Adrenal gland (tissue), 9 donors: ENCODE measurements at regions not wholly inside any gene's neighbourhood (a gene's known extent, or its start where the extent isn't known, plus 50 kb on each side); places are given as distances from the start of the nearest gene placed in this dataset.

Experiments used
- DNase-seq, 7 donors: peaks; one replicate each; pipeline ENCODE4 v3.0.0-alpha.2; 2019 to 2020
- H3K27ac ChIP-seq, 5 donors: fragments of 200-600 bp; sonication (generic) in 4 of 5; 1 replicate in 3 of 5; 2 replicates in 2 of 5; pipeline versions ENCODE4 v1.5.1 to v1.8.0; 2016 to 2020; ENCODE audit warnings: mild to moderate bottlenecking in 1 of 5
- H3K27me3 ChIP-seq: fragments of 200-600 bp; 2 replicates; pipeline ENCODE4 v1.8.0; 2021
- H3K36me3 ChIP-seq, 2 donors: fragments of 200-600 bp; replicated peaks in 1 of 2; 1 replicate in 1 of 2; 2 replicates in 1 of 2; pipeline versions ENCODE4 v1.5.1 to v1.8.0; 2018 to 2022
- H3K4me1 ChIP-seq, 2 donors: fragments of 200-600 bp; replicated peaks in 1 of 2; 1 replicate in 1 of 2; 2 replicates in 1 of 2; pipeline versions ENCODE4 v1.5.1 to v1.8.0; 2018 to 2021
- H3K4me3 ChIP-seq, 4 donors: fragments of 200-600 bp; sonication (generic) in 3 of 4; one replicate each; pipeline ENCODE4 v1.5.1; 2016 to 2018
- H3K9me3 ChIP-seq, 3 donors: fragments of 200-600 bp; sonication (generic) in 1 of 3; replicated peaks in 1 of 3; 1 replicate in 2 of 3; 2 replicates in 1 of 3; pipeline versions ENCODE4 v1.5.1 to v1.8.0; 2016 to 2021
- POLR2A ChIP-seq, 2 donors: fragments of 450-650 bp; IDR thresholded peaks; one replicate each; pipeline ENCODE4 v1.6.1; 2017; ENCODE audit warnings: antibody characterized with exemption in 2 of 2, mild to moderate bottlenecking in 2 of 2, moderate library complexity in 1 of 2
- WGBS, 4 donors: extraction: QIAGEN DNeasy Blood & Tissue Kit in 2 of 4; methylation state at CpG; one replicate each; pipeline versions ENCODE4 v1.1.5 to v1.1.7; 2013 to 2017; 5-methylcytosine and 5-hydroxymethylcytosine counted together
- intact Hi-C, 2 donors: fragments of 100-400 bp; cut with DNase I; formaldehyde crosslinking; loops; one replicate each; pipeline versions ENCODE4 v1.14.1 to v1.15.0; 2022 to 2023
- TF ChIP-seq, protein P1 (sequence below), 6 experiments: fragments of 450-650 bp in 4 of 6; fragments of 200-600 bp in 2 of 6; sonication (generic) in 1 of 6; IDR thresholded peaks; 1 replicate in 5 of 6; 2 replicates in 1 of 6; pipeline versions ENCODE4 v1.5.1 to v1.8.0; 2016 to 2021; ENCODE audit warnings: antibody characterized with exemption in 6 of 6, mild to moderate bottlenecking in 2 of 6, moderate library complexity in 1 of 6
- donor health status: healthy with polysubstance abuse.
- donor health status: Bipolar disorder and iron deficiency.
- donor health status: DM: yes; HTN: yes; CAD: no.
- donor health status: DM: no; HTN: no; CAD: no.
- donor health status: DM: no; HTN: no; CAD: no.

DNA sequence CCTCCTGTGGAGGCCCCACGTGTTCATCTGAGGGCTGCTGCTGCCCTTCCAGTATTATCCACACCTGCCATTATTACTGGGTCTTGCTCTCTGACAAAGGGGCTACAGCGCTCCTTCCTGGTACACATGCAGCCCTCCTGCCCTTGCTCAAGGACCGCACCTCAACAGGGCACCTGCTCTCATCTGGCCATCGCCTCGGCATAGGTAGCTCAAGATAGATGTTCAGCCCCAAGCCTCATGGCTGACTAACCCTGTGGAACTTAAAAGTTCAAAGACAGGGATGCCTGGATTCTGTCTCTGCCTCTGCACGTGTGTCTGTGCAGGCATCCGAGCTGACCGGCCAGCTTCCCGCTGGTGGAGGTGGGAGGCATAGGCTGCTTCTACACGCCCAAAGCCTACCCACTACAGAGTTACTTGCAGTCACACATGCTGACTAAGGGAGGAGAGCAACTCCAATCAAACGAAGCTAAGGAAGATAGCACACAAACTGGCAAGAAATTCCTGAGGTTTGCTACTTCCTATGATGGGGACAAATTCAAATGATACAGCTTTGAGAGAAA, 152.5 kb upstream of the ATP10A start:
- TF ChIP-seq POLR2A (IDR thresholded peaks at IDR 0.05), result no peak
- TF ChIP-seq, protein P1, sequence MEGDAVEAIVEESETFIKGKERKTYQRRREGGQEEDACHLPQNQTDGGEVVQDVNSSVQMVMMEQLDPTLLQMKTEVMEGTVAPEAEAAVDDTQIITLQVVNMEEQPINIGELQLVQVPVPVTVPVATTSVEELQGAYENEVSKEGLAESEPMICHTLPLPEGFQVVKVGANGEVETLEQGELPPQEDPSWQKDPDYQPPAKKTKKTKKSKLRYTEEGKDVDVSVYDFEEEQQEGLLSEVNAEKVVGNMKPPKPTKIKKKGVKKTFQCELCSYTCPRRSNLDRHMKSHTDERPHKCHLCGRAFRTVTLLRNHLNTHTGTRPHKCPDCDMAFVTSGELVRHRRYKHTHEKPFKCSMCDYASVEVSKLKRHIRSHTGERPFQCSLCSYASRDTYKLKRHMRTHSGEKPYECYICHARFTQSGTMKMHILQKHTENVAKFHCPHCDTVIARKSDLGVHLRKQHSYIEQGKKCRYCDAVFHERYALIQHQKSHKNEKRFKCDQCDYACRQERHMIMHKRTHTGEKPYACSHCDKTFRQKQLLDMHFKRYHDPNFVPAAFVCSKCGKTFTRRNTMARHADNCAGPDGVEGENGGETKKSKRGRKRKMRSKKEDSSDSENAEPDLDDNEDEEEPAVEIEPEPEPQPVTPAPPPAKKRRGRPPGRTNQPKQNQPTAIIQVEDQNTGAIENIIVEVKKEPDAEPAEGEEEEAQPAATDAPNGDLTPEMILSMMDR (IDR thresholded peaks at IDR 0.05), result no peak
- no peaks in the 10 kb centered on the region for H3K27me3 ChIP-seq
- no peaks in the 10 kb centered on the region for H3K9me3 ChIP-seq
- DNase-seq, result no peak
- intact Hi-C loops, result no loop called here
- no peaks in the 10 kb centered on the region for H3K4me1 ChIP-seq
- H3K36me3 ChIP-seq, result no peaks in the 10 kb centered on the region
- no peak overlapping the region for H3K27ac ChIP-seq
- no peak overlapping the region for H3K4me3 ChIP-seq
- 31 to 73% (median 58%) methylated on average over 9 to 11 of the region's 11 CpGs for WGBS, 4 donors

DNA sequence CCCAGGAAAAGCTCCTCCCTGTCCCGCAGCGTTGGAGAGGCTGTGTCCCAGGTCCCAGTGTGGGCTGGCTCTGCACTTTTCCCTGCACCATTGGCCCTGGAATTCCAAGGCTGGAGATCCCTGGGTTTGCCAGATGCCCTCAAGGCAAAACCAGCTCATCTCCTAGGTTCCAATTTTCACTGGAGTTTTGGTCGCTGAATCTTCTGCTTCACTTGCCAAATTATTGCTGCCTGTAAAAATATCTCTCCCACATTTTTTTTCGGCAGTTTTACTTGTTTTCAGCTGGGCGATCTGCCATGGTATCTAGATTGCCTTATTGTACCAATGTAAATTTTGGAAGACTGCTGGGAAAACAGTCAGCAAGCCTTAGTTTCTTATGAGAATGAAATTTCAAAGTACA, 150.9 kb upstream of the ATP10A start:
- TF ChIP-seq, protein P1 (IDR thresholded peaks at IDR 0.05), result no peak
- TF ChIP-seq POLR2A (IDR thresholded peaks at IDR 0.05), result no peak

DNA sequence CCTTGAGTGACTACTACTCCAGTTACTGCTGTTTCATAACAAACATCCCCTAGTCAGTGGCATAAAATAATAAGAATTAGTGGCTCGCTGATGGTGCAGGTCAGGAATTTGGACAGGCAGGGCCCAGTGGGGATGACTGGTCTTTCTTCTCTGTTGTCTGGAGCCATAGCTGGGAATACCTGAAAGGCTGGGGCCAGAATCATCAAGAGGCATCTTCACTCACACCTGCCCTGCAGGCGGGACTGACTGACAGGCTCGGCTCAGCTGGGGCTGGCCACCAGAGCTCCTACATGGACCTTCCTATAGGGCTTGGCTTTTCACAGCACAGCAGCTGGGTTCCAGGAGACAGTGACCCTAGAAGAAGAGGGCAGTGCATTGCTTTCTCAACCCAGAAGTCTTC, 148.8 kb upstream of the ATP10A start:
- DNase-seq, result peak in 1 of 7 donors; percentile 14
- no peaks in the 10 kb centered on the region for H3K27me3 ChIP-seq
- H3K27ac ChIP-seq, result no peak overlapping the region
- no peak overlapping the region for H3K4me3 ChIP-seq
- intact Hi-C loops, result no loop called here
- H3K9me3 ChIP-seq, result no peaks in the 10 kb centered on the region
- 78 to 85% (median 79%) methylated on average over 2 to 3 of the region's 3 CpGs for WGBS, 4 donors
- no peaks in the 10 kb centered on the region for H3K4me1 ChIP-seq
- H3K36me3 ChIP-seq, result no peaks in the 10 kb centered on the region
- TF ChIP-seq, protein P1 (IDR thresholded peaks at IDR 0.05), result no peak
- TF ChIP-seq POLR2A (IDR thresholded peaks at IDR 0.05), result no peak

More for the DNA sequence above, 150.9 kb upstream of the ATP10A start:
- peak in 1 of 7 donors; percentile 13 for DNase-seq
- WGBS, 4 donors, result 58 to 68% (median 64%) methylated on average over 5 of the region's 5 CpGs
- no peak overlapping the region for H3K4me3 ChIP-seq
- H3K36me3 ChIP-seq, result no peaks in the 10 kb centered on the region
- H3K27me3 ChIP-seq, result no peaks in the 10 kb centered on the region
- H3K4me1 ChIP-seq, result no peaks in the 10 kb centered on the region
- intact Hi-C loops, result no loop called here
- no peaks in the 10 kb centered on the region for H3K9me3 ChIP-seq
- no peak overlapping the region for H3K27ac ChIP-seq

DNA sequence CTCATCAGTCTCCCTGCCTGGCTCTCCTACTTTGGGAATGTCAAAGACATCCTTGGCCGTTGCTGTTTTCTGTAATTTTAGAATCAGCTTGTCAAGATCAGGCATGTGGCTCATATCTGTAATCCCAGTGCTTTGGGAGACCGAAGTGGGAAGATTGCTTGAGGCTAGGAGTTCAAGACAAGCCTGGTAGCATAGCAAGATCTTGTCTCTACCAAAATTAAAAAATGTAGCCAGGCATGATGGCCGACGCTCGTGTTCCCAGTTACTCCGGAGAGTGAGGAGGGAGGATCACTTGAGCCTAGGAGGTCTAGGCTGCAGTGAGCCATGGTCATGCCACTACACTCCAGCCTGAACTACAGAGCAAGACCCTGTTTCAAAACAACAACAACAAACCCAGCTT, 144.0 kb upstream of the ATP10A start:
- no peaks in the 10 kb centered on the region for H3K4me1 ChIP-seq
- H3K36me3 ChIP-seq, result no peaks in the 10 kb centered on the region
- DNase-seq, result no peak
- H3K27ac ChIP-seq, result no peak overlapping the region
- no peak for TF ChIP-seq POLR2A (IDR thresholded peaks at IDR 0.05)
- TF ChIP-seq, protein P1 (IDR thresholded peaks at IDR 0.05), result no peak
- H3K4me3 ChIP-seq, result no peak overlapping the region
- 57 to 83% (median 68%) methylated on average over 6 of the region's 6 CpGs for WGBS, 4 donors
- intact Hi-C loops, result no loop called here
- H3K9me3 ChIP-seq, result no peaks in the 10 kb centered on the region
- no peaks in the 10 kb centered on the region for H3K27me3 ChIP-seq
